DOHH2 (cell line): ENCODE measurements at regions not wholly inside any gene's neighbourhood (a gene's known extent, or its start where the extent isn't known, plus 50 kb on each side); places are given as distances from the start of the nearest gene placed in this dataset.

ENCODE experiments used
- H3F3A ChIP-seq: fragments of 200-600 bp; sonication (generic), shearing (Covaris generic); 2 replicates; pipeline ENCODE4 v1.6.0; 2016; ENCODE audit warnings: antibody characterized with exemption, mild to moderate bottlenecking; ENCODE audit not compliant: control insufficient read depth, insufficient read depth
- H3K27ac ChIP-seq: fragments of 200-600 bp; sonication (generic); 2 replicates; pipeline ENCODE4 v1.5.1; 2014; ENCODE audit warnings: low read depth, mild to moderate bottlenecking, low read length, moderate library complexity
- H3K27me3 ChIP-seq: fragments of 200-600 bp; sonication (generic); 2 replicates; pipeline ENCODE4 v1.6.1; 2014; ENCODE audit warnings: mild to moderate bottlenecking, low read length, mixed read lengths; ENCODE audit not compliant: control insufficient read depth
- H3K36me3 ChIP-seq: fragments of 200-600 bp; sonication (generic); 2 replicates; pipeline ENCODE4 v1.6.1; 2014; ENCODE audit warnings: mild to moderate bottlenecking, low read length, moderate library complexity, mixed read lengths; ENCODE audit not compliant: control insufficient read depth
- H3K4me1 ChIP-seq: fragments of 200-600 bp; sonication (generic); 2 replicates; pipeline ENCODE4 v1.6.1; 2014; ENCODE audit warnings: mild to moderate bottlenecking, low read length, mixed read lengths; ENCODE audit not compliant: control insufficient read depth
- H3K4me2 ChIP-seq: fragments of 200-600 bp; sonication (generic); 2 replicates; pipeline ENCODE4 v1.6.0; 2014; ENCODE audit warnings: mild to moderate bottlenecking, low read length, moderate library complexity
- H3K4me3 ChIP-seq: fragments of 200-600 bp; sonication (generic); 2 replicates; pipeline ENCODE4 v1.5.1; 2014; ENCODE audit warnings: mild to moderate bottlenecking, low read length, mixed read lengths
- H3K79me2 ChIP-seq: fragments of 200-600 bp; sonication (generic); 2 replicates; pipeline ENCODE4 v1.6.1; 2014; ENCODE audit warnings: mild to moderate bottlenecking, low read length, mixed read lengths; ENCODE audit not compliant: control insufficient read depth
- H3K9me2 ChIP-seq: fragments of 200-600 bp; sonication (generic); replicated peaks from 2 replicates; pipeline ENCODE4 v1.6.1; 2014; ENCODE audit warnings: mild to moderate bottlenecking, low read length, mixed read lengths; ENCODE audit not compliant: control insufficient read depth
- H3K9me3 ChIP-seq: fragments of 200-600 bp; sonication (generic); 2 replicates; pipeline ENCODE4 v1.6.1; 2014; ENCODE audit warnings: antibody characterized with exemption, low read length, mixed read lengths; ENCODE audit not compliant: control insufficient read depth, insufficient read depth
- H4K20me1 ChIP-seq: fragments of 200-600 bp; sonication (generic); 2 replicates; pipeline ENCODE4 v1.6.0; 2014; ENCODE audit warnings: low read depth, mild to moderate bottlenecking, antibody characterized with exemption, low read length, moderate library complexity; ENCODE audit not compliant: control insufficient read depth, insufficient read depth
- CTCF ChIP-seq: fragments of 200-600 bp; sonication (generic); IDR thresholded peaks from one replicate; pipeline ENCODE4 v1.5.1; 2014; ENCODE audit warnings: antibody characterized with exemption, mild to moderate bottlenecking, low read depth, low read length; ENCODE audit not compliant: poor library complexity, severe bottlenecking
- EZH2phosphoT487 ChIP-seq: fragments of 200-600 bp; sonication (generic); IDR thresholded peaks from 2 replicates; pipeline ENCODE4 v1.6.1; 2017; ENCODE audit warnings: borderline replicate concordance, mild to moderate bottlenecking, antibody characterized with exemption, low read length, moderate library complexity, mixed read lengths

GRCh38 chr2:753123-753522 lies 75.9 kb upstream of the TMEM18 start:
- no peaks in the 10 kb centered on the region for H3K27me3 ChIP-seq
- TF ChIP-seq EZH2phosphoT487: no peak
- no peak for TF ChIP-seq CTCF
- no peak overlapping the region for H3K4me2 ChIP-seq
- no peak overlapping the region for H3K4me3 ChIP-seq
- no peaks in the 10 kb centered on the region for H3K79me2 ChIP-seq
- no peaks in the 10 kb centered on the region for H3F3A ChIP-seq
- no peak overlapping the region for H3K27ac ChIP-seq
- no peaks in the 10 kb centered on the region for H3K9me2 ChIP-seq
- no peaks in the 10 kb centered on the region for H3K4me1 ChIP-seq
- no peaks in the 10 kb centered on the region for H4K20me1 ChIP-seq
- H3K9me3 ChIP-seq: no peaks in the 10 kb centered on the region
- H3K36me3 ChIP-seq: no peaks in the 10 kb centered on the region

GRCh38 chr2:751474-751873 lies 74.3 kb upstream of the TMEM18 start:
- Histone ChIP-seq H3K36me3 (no peaks in the 10 kb centered on the region), H3K4me3 (no peak overlapping the region), H3K27ac (no peak overlapping the region), H4K20me1 (no peaks in the 10 kb centered on the region), H3K9me3 (no peaks in the 10 kb centered on the region; the same call in 1 of the 2 replicates), H3K9me2 (no peaks in the 10 kb centered on the region), H3F3A (no peaks in the 10 kb centered on the region), H3K4me1 (no peaks in the 10 kb centered on the region), H3K27me3 (no peaks in the 10 kb centered on the region), H3K4me2 (no peak overlapping the region), H3K79me2 (no peaks in the 10 kb centered on the region)
- TF ChIP-seq EZH2phosphoT487 (no peak), CTCF (no peak)

GRCh38 chr2:750628-751027 lies 73.4 kb upstream of the TMEM18 start:
- Histone ChIP-seq H3K4me3 (no peak overlapping the region), H3K27ac (no peak overlapping the region), H4K20me1 (no peaks in the 10 kb centered on the region), H3K36me3 (no peaks in the 10 kb centered on the region), H3F3A (no peaks in the 10 kb centered on the region), H3K27me3 (no peaks in the 10 kb centered on the region), H3K79me2 (no peaks in the 10 kb centered on the region), H3K9me2 (no peaks in the 10 kb centered on the region), H3K9me3 (no peaks in the 10 kb centered on the region; the same call in 1 of the 2 replicates), H3K4me2 (no peak overlapping the region), H3K4me1 (no peaks in the 10 kb centered on the region)
- no peak for TF ChIP-seq EZH2phosphoT487
- TF ChIP-seq CTCF: no peak
